WERI-Rb-1 (cell line): ENCODE measurements at regions not wholly inside any gene's neighbourhood (a gene's known extent, or its start where the extent isn't known, plus 50 kb on each side); places are given as distances from the start of the nearest gene placed in this dataset.

Experiments
- DNase-seq: peaks from one replicate; pipeline ENCODE4 v3.0.0-alpha.2; 2020
- H3K27ac ChIP-seq: fragments of 250-450 bp; sonication (Bioruptor Pico); 2 replicates; pipeline ENCODE4 v1.5.1; 2020; ENCODE audit warnings: mild to moderate bottlenecking, moderate library complexity
- H3K27me3 ChIP-seq: fragments of 250-450 bp; sonication (Bioruptor Pico); 2 replicates; pipeline ENCODE4 v1.5.1; 2021; ENCODE audit warnings: mild to moderate bottlenecking, low read depth, moderate library complexity; ENCODE audit not compliant: insufficient read depth, severe bottlenecking
- H3K36me3 ChIP-seq: fragments of 250-450 bp; sonication (Bioruptor Pico); 2 replicates; pipeline ENCODE4 v1.5.1; 2020; ENCODE audit warnings: mild to moderate bottlenecking, moderate library complexity
- H3K4me3 ChIP-seq: 2 replicates; pipeline ENCODE4 v1.5.1; 2011; ENCODE audit warnings: low read depth, mild to moderate bottlenecking, control low read depth, low read length
- H3K9me3 ChIP-seq: fragments of 250-450 bp; sonication (Bioruptor Pico); 2 replicates; pipeline ENCODE4 v1.5.1; 2021; ENCODE audit warnings: mild to moderate bottlenecking, moderate library complexity; ENCODE audit not compliant: severe bottlenecking
- CTCF ChIP-seq: IDR thresholded peaks from 2 replicates; pipeline ENCODE4 v1.5.1; 2011; ENCODE audit warnings: low read depth, mild to moderate bottlenecking, control low read depth, inconsistent platforms, low read length

GRCh38 chr1:244163861-244164510 lies 112.9 kb downstream of the ZBTB18 start:
- Histone ChIP-seq H3K9me3 (no peaks in the 10 kb centered on the region), H3K27me3 (no peaks in the 10 kb centered on the region), H3K4me3 (no peak overlapping the region), H3K36me3 (no peaks in the 10 kb centered on the region), H3K27ac (no peak overlapping the region)
- no peak for TF ChIP-seq CTCF
- DNase-seq: no peak

- no peak for TF ChIP-seq CTCF
- Histone ChIP-seq H3K4me3 (no peak overlapping the region), H3K36me3 (no peaks in the 10 kb centered on the region), H3K27me3 (no peaks in the 10 kb centered on the region), H3K27ac (no peak overlapping the region), H3K9me3 (no peaks in the 10 kb centered on the region)
- no peak for DNase-seq
These were observed 113.4 kb downstream of the ZBTB18 start for GRCh38 chr1:244164511-244164890.

- DNase-seq: no peak
- Histone ChIP-seq H3K27ac (no peak overlapping the region), H3K27me3 (no peaks in the 10 kb centered on the region), H3K9me3 (no peaks in the 10 kb centered on the region), H3K4me3 (no peak overlapping the region), H3K36me3 (no peaks in the 10 kb centered on the region)
- TF ChIP-seq CTCF: no peak
These were observed 113.9 kb downstream of the ZBTB18 start for GRCh38 chr1:244165021-244165420.

GRCh38 chr1:244165701-244166100 lies 114.6 kb downstream of the ZBTB18 start:
- H3K4me3 ChIP-seq: no peak overlapping the region
- DNase-seq: no peak
- H3K27me3 ChIP-seq: no peaks in the 10 kb centered on the region
- TF ChIP-seq CTCF: no peak
- no peaks in the 10 kb centered on the region for H3K9me3 ChIP-seq
- H3K27ac ChIP-seq: no peak overlapping the region
- no peaks in the 10 kb centered on the region for H3K36me3 ChIP-seq

- no peaks in the 10 kb centered on the region for H3K9me3 ChIP-seq
- H3K27me3 ChIP-seq: no peaks in the 10 kb centered on the region
- DNase-seq: no peak
- H3K4me3 ChIP-seq: no peak overlapping the region
- TF ChIP-seq CTCF: no peak
- no peaks in the 10 kb centered on the region for H3K36me3 ChIP-seq
- H3K27ac ChIP-seq: no peak overlapping the region
These were observed 120.3 kb downstream of the ZBTB18 start for GRCh38 chr1:244171241-244171985.
